Fibroblast of skin of back (primary cell): ENCODE measurements at regions not wholly inside any gene's neighbourhood (a gene's known extent, or its start where the extent isn't known, plus 50 kb on each side); places are given as distances from the start of the nearest gene placed in this dataset.

Experiments used
- DNase-seq: peaks from one replicate; pipeline ENCODE4 v3.0.0-alpha.2; 2013

GRCh38 chr14:98867726-98868125, 404.3 kb downstream of the BCL11B start:
- no peak for DNase-seq

- DNase-seq: no peak
Observed at GRCh38 chr14:98868866-98869265, 403.1 kb downstream of the BCL11B start.

GRCh38 chr14:98871796-98872195, 400.2 kb downstream of the BCL11B start:
- peak; percentile 38 for DNase-seq

- peak; percentile 5 for DNase-seq
Observed at GRCh38 chr14:98877065-98877464, 394.9 kb downstream of the BCL11B start.

- no peak for DNase-seq
Observed at GRCh38 chr14:98878282-98878681, 393.7 kb downstream of the BCL11B start.

- DNase-seq: no peak
Observed at GRCh38 chr14:98886982-98887381, 385.0 kb downstream of the BCL11B start.

GRCh38 chr14:98888281-98888680, 383.7 kb downstream of the BCL11B start:
- no peak for DNase-seq

- no peak for DNase-seq
Observed at GRCh38 chr14:98888927-98889835, 382.8 kb downstream of the BCL11B start.

- no peak for DNase-seq
Observed at GRCh38 chr14:98889836-98890185, 382.2 kb downstream of the BCL11B start.

GRCh38 chr14:98890556-98891340, 381.2 kb downstream of the BCL11B start:
- no peak for DNase-seq

- DNase-seq: no peak
Observed at GRCh38 chr14:98893675-98894074, 378.3 kb downstream of the BCL11B start.

- DNase-seq: no peak
Observed at GRCh38 chr14:98894600-98894999, 377.4 kb downstream of the BCL11B start.

- DNase-seq: no peak
Observed at GRCh38 chr14:98896449-98896848, 375.5 kb downstream of the BCL11B start.

GRCh38 chr14:98897605-98898309, 374.2 kb downstream of the BCL11B start:
- no peak for DNase-seq

GRCh38 chr14:98899441-98899840, 372.6 kb downstream of the BCL11B start:
- no peak for DNase-seq

GRCh38 chr14:98900236-98900635, 371.8 kb downstream of the BCL11B start:
- DNase-seq: no peak

GRCh38 chr14:98900798-98901197, 371.2 kb downstream of the BCL11B start:
- no peak for DNase-seq

- DNase-seq: no peak
Observed at GRCh38 chr14:98901511-98902205, 370.3 kb downstream of the BCL11B start.

- DNase-seq: peak; percentile 8
Observed at GRCh38 chr14:98903371-98903770, 368.6 kb downstream of the BCL11B start.

- no peak for DNase-seq
Observed at GRCh38 chr14:98904677-98905076, 367.3 kb downstream of the BCL11B start.

GRCh38 chr14:98906123-98906995, 365.6 kb downstream of the BCL11B start:
- DNase-seq: peak; percentile 58
